ENCODE measurements at regions not wholly inside any gene's neighbourhood (a gene's known extent, or its start where the extent isn't known, plus 50 kb on each side); places are given as distances from the start of the nearest gene placed in this dataset.

DNA sequence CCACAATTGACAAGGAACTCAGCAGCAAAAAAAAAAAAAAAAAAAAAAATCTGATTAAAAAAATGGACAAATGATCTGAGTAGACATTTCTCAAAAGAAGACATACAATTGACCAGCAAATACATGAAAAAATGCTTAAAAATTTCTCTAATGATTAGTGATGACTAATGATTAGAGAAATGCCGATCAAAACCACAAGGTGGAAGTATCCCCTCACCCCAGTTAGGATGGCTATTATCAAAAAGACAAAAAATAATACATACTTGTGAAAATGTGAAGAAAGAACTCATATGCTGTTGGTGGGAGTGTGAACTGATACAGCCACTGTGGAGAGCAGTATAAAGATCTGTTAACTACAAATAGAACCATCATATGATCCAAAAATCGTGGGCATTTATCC lies 245.3 kb downstream of the OSTF1 start:
- TF ChIP-seq, protein P1, sequence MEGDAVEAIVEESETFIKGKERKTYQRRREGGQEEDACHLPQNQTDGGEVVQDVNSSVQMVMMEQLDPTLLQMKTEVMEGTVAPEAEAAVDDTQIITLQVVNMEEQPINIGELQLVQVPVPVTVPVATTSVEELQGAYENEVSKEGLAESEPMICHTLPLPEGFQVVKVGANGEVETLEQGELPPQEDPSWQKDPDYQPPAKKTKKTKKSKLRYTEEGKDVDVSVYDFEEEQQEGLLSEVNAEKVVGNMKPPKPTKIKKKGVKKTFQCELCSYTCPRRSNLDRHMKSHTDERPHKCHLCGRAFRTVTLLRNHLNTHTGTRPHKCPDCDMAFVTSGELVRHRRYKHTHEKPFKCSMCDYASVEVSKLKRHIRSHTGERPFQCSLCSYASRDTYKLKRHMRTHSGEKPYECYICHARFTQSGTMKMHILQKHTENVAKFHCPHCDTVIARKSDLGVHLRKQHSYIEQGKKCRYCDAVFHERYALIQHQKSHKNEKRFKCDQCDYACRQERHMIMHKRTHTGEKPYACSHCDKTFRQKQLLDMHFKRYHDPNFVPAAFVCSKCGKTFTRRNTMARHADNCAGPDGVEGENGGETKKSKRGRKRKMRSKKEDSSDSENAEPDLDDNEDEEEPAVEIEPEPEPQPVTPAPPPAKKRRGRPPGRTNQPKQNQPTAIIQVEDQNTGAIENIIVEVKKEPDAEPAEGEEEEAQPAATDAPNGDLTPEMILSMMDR (IDR thresholded peaks at IDR 0.05), result no peak
- TF ChIP-seq, protein P2, sequence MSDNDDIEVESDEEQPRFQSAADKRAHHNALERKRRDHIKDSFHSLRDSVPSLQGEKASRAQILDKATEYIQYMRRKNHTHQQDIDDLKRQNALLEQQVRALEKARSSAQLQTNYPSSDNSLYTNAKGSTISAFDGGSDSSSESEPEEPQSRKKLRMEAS (IDR thresholded peaks at IDR 0.05; ENCODE audit: low read depth), result no peak
- TF ChIP-seq TAF1 (IDR thresholded peaks at IDR 0.05; ENCODE audit: borderline replicate concordance, low read depth, low read length), result no peak
- no peak for TF ChIP-seq POLR2AphosphoS5 (IDR thresholded peaks at IDR 0.05; ENCODE audit: low read depth, low read length)
- TF ChIP-seq, protein P3, sequence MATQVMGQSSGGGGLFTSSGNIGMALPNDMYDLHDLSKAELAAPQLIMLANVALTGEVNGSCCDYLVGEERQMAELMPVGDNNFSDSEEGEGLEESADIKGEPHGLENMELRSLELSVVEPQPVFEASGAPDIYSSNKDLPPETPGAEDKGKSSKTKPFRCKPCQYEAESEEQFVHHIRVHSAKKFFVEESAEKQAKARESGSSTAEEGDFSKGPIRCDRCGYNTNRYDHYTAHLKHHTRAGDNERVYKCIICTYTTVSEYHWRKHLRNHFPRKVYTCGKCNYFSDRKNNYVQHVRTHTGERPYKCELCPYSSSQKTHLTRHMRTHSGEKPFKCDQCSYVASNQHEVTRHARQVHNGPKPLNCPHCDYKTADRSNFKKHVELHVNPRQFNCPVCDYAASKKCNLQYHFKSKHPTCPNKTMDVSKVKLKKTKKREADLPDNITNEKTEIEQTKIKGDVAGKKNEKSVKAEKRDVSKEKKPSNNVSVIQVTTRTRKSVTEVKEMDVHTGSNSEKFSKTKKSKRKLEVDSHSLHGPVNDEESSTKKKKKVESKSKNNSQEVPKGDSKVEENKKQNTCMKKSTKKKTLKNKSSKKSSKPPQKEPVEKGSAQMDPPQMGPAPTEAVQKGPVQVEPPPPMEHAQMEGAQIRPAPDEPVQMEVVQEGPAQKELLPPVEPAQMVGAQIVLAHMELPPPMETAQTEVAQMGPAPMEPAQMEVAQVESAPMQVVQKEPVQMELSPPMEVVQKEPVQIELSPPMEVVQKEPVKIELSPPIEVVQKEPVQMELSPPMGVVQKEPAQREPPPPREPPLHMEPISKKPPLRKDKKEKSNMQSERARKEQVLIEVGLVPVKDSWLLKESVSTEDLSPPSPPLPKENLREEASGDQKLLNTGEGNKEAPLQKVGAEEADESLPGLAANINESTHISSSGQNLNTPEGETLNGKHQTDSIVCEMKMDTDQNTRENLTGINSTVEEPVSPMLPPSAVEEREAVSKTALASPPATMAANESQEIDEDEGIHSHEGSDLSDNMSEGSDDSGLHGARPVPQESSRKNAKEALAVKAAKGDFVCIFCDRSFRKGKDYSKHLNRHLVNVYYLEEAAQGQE (IDR thresholded peaks at IDR 0.05; ENCODE audit: low read depth, low read length), result no peak
- no peak for TF ChIP-seq RFX5 (IDR thresholded peaks at IDR 0.05; ENCODE audit: low read length)
- TF ChIP-seq, protein P4, sequence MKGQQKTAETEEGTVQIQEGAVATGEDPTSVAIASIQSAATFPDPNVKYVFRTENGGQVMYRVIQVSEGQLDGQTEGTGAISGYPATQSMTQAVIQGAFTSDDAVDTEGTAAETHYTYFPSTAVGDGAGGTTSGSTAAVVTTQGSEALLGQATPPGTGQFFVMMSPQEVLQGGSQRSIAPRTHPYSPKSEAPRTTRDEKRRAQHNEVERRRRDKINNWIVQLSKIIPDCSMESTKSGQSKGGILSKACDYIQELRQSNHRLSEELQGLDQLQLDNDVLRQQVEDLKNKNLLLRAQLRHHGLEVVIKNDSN (IDR thresholded peaks at IDR 0.05; ENCODE audit: borderline replicate concordance, low read depth), result no peak
- TF ChIP-seq CHD2 (IDR thresholded peaks at IDR 0.05; ENCODE audit: low read length, partially characterized antibody), result no peak
- no peak for TF ChIP-seq TEAD4 (IDR thresholded peaks at IDR 0.05; ENCODE audit: borderline replicate concordance, insufficient read depth)
- TF ChIP-seq EZH2phosphoT487 (IDR thresholded peaks at IDR 0.05; ENCODE audit: borderline replicate concordance, low read depth), result no peak
- no peak for TF ChIP-seq FOXJ3 (CRISPR knock-in tag; IDR thresholded peaks at IDR 0.05)
- TF ChIP-seq SIN3A (IDR thresholded peaks at IDR 0.05; ENCODE audit: borderline replicate concordance, low read depth, low read length), result no peak
- TF ChIP-seq, protein P5, sequence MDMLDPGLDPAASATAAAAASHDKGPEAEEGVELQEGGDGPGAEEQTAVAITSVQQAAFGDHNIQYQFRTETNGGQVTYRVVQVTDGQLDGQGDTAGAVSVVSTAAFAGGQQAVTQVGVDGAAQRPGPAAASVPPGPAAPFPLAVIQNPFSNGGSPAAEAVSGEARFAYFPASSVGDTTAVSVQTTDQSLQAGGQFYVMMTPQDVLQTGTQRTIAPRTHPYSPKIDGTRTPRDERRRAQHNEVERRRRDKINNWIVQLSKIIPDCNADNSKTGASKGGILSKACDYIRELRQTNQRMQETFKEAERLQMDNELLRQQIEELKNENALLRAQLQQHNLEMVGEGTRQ (IDR thresholded peaks at IDR 0.05; ENCODE audit: borderline replicate concordance, low read depth, low read length), result no peak
- TF ChIP-seq EP300 (IDR thresholded peaks at IDR 0.05; ENCODE audit: borderline replicate concordance in 1 of 2, low read depth in 1 of 2, low read length in 1 of 2), result no peak
